GM03348 (cell line): ENCODE measurements at regions not wholly inside any gene's neighbourhood (a gene's known extent, or its start where the extent isn't known, plus 50 kb on each side); places are given as distances from the start of the nearest gene placed in this dataset.

Experiments
- DNase-seq: peaks from one replicate; pipeline ENCODE4 v3.0.0; 2012; ENCODE audit warnings: low spot score

DNA sequence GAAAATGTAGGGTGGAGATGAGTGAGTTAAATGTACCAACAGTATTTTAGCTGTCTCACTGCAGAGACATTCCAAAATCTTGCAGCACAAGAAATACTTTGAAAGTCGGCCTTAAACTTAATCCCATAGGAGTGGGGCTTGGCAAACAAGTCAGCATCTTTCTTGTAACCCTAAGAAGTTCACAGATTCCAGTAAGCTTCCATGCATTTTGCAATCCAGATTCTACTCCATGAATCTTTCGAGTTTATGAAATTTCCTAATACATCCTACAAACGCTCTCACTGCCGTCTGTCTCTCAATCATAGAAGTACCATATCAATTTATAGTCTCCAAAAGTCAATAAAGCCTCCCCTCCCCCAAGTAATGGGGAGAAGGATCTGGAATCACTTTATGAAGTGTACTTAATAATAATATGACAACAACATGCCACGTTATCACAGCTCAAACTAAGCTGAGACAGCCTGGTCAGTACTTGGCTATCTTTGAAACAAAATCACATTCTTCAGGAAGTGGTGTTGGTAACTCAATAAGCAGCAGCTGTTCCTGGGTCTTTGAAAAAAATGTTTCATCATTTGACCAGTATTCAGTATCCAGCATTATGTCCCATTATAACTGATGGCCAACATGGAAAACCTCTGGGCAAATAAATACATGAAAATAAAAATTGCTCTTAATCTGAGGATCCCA lies 317.4 kb upstream of the RUNX1 start:
- DNase-seq: peak; percentile 68

DNA sequence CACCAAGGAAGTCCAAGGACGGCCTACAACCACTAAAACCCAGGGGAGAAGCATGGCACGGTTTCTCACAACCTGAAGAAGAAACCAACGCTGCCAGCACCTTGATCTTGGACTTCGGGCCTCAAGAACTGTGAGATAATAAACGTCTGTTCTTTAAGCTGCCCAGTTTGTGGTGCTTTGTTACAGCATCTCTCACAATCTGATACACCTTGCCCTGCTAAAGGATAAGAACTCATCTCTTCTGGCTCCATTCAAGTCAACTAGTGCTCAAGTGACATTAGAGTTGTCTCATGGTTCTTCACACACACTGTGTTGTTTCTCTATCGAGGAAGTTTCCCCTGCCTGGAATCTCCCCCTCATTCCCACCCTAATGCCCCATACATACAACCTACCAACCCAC lies 314.4 kb upstream of the RUNX1 start:
- no peak for DNase-seq

DNA sequence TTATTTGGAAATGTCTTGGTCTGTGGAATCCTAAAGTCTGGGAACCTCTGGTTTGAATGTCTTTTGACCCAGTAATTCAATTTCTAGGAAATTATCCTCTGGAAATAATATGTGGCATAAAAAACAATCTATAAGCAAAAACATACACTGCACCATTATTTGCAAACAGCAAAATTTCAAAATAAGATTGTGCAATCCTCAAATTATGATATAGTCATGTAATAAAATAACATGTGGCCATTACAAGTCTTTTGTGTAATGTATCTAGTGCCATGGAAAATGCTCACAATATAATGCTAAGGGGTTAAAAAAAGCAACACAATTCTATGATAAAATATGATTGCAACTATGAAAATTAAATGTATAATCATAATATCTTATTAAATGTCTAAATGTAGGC lies 312.9 kb upstream of the RUNX1 start:
- DNase-seq: no peak

DNA sequence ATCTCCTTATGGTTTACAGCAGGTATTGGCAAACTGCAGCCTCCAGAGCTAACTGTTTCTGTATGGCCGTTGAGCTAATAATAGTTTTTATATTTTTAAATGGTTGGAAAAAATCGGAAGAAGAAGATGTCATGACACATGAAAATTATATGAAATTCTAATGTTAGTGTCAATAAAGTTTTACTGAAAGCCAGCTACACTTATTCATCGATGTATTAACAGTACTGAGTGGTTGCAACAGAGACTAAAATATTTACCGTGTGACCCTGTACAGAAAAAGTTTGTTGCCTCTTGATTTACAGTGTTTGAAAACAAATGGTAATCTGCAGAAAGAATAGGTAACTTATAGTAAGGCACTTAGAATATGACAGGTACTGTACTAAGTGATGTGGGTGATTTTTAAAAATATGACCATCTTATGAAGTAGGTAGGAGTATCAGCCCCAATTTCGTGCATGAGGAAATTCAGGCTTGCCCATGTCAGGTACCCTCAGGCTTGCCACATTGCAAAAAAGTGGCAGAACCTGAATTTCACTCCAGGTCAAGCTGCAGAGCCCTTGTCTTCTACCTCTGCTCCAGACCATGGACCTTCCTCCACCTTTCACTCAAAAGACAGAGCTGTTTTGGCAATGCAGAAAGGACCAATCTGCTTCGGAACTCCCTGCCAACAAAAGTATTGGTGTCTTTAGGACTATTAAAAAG lies 311.9 kb upstream of the RUNX1 start:
- no peak for DNase-seq

DNA sequence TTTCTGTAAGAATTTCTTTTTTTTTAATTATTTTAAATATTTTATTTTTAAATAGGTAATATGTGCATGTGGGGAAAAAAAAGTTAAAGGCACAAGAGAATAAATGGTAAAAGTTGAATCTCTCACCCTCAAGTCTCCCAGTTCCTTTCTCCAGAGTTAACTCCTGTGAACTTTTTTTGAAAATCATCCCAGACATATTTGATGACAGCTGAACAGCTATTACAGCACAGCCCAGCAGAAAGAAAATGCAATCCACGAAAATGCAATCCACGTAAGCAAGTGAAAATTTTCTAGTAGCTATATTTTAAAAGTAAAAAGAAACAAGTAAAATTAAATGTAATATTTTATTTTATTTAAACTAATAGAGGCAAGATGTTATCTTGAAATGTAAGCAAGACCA lies 310.0 kb upstream of the RUNX1 start:
- no peak for DNase-seq

DNA sequence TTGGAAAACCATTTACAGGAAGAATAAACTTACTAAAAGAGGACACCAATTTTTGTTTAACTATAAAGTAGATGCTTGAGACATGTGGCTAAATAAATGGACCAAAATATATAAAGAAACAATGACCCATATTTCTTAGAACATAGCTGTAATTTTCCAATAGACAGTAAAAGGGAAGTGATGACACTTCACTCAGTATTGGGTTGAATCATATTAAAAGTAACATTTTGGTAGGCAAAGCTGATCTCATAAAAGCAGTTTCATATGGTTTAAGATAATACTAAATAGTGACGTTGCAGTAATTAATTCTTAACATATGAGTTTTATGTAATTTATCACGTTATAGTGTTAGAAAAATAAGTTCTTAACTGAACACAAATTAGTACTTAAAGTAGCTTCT lies 308.9 kb upstream of the RUNX1 start:
- DNase-seq: no peak

DNA sequence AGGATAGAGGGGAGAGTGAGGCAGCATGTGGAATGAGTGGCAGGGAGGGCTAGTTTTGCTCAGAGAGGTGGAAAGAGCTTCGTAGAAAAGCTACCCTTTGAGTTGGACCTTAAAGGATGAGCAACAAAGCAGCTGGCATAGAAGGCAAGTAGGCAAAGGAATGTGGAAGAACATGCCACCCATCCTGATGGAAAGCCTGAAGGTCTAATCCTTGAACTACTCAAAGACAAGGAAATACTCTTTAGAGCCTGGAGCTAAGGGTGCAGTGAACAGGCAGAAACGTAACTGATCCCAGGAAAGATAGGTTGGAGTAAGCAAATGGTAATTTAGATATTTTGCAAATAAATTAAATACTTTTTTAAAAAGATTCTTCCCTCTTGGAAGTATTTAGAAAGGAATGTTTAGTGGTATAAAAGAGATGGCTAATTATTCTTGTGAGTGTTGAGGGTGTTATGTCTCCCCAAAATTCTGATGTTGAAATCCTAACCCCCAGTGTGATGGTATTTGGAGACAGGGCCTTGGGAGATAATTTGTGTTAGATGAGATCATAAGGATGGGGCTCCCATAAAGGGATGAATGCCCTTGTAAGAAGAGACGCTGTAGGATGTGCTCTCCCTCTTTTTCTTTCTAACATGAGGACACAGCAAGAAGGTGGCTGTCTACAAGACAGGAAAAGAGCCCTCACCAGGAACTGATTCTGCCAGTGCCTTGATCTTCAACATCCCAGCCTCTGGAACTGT lies 308.1 kb upstream of the RUNX1 start:
- DNase-seq: no peak

DNA sequence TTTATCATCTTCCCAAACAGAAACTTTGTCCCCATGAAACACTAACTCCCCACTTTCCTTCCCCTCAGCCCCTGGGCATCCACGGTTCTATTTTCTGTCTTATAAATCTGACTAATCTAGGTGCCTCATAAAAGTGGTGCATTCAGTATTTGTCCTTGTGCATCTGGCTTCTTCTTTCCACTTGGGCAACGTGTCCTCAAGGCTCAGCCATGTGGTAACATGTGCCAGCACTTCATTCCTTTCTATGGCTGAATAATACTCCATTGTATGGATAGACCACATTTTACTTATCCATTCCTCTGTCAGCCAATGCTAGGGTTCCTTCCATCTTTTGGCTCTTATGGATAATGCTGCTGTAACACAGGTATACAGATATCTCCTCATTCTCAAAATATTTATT lies 305.0 kb upstream of the RUNX1 start:
- no peak for DNase-seq

DNA sequence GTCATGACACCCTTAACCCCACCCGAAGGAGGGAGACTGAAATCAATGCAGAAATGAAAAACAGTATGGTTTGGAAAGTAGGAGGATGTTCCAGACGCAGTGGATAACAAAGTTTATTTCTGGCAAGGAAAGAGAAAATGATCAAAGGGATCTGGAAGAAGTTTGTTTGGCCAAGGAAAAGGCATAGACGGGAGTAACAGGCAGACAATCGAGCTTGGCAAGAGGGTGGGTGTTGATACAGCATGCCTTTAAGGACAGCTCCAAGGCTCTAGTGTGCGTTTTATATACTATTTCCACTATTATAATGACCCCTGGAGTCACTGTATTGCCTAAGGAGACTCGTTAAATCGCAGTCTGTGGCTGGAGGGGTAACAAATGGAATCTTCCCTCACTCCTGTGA lies 303.7 kb upstream of the RUNX1 start:
- no peak for DNase-seq

DNA sequence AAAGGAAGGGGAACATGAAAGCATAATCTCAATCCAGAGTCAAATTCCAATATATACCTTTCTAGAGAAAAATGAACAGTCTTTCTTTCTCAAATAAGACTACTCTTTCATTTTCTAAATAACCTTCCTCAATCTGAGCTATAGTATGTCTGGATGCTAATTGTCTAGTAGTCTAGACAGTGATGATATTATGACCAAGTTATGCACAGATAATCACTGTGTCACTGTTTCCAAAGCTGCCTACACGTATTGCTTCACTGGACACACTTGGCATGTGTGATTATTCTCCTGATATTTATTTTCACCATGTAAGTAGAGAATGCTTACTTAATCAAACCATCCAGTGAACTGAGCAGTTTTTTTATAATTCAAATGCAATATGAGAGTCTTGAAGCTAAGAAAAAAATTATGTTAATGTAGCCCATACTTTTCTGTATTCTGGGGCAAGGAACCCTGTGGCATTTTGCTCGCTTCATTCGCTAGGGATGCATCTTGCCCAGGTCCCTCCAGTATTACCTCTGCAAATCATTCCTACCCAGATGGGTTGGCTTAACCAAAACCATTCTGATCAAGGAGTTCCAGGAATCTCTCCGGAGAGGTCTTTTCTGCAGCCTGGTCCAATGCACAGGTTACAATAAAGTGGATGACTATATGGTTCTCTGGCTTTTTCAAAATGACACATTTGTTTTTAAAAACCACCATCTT lies 303.1 kb upstream of the RUNX1 start:
- DNase-seq: peak; percentile 62

DNA sequence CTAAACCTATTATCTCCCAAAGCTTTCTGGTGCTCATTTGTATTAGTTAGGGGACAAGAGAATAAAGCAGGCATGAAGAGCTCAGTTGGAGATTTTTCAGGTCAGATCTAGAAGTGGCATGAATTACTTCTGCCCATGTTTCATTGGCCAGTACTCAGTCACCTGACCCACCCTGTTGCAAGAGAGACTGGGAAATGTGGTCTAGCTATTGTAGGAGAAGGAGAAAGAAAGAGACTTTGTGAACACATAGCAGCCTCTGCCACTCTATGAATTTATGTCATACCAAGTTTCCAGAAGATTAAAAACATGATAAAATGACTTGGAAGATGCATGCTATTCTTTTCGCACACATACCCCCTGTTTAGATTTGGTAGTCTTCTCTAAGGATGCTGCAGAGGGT lies 302.3 kb upstream of the RUNX1 start:
- no peak for DNase-seq

DNA sequence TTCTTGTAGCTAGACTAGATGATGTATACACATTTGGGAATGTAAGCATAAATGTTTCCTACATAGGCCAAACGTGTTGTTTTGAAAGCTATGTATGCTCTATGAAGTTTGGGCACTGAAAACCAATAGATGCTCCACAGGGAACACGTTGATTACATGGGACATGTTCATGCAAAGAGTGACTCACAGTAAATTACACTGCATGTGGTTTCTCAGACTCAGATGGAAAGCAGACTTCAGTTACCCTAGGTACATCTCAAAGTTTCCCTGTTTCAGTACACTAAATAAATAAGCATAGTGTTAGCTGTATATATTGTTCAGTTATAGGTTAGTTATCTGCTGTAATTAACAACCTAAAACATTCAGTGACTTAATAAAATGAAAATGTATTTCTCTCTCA lies 301.9 kb upstream of the RUNX1 start:
- DNase-seq: no peak

DNA sequence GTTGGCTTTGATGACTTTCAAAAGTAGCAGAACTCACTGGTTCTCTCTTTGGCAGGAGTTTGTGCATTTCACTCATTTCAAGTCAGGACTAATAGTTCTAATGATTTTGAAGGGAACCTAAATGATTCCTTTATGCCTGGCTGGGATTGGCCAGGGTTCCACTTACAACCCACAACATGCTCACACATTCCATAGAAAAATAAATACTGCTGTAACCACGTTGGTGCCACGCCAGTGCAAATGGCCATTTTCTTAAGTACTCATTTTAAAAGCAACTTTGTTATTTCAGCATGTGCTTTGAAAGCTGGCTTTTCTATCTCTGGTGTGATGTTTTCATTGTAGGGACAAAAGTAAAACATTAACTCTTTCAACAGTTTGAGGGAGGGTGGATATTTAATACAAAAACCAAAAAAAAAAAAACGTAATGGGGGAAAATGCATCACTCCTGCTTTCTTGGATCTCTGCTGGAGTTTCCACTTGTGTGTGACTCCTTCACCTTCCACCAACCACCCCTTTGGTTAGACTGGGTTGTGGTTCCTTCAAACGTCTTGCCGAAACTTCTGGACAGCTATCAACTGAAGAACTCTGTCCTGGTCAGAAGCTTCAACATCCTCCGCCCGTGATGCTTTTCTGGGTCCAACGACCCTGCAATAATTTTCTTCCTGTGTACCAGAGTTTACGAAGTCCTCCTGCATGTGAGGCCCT lies 300.4 kb upstream of the RUNX1 start:
- peak; percentile 30 for DNase-seq

DNA sequence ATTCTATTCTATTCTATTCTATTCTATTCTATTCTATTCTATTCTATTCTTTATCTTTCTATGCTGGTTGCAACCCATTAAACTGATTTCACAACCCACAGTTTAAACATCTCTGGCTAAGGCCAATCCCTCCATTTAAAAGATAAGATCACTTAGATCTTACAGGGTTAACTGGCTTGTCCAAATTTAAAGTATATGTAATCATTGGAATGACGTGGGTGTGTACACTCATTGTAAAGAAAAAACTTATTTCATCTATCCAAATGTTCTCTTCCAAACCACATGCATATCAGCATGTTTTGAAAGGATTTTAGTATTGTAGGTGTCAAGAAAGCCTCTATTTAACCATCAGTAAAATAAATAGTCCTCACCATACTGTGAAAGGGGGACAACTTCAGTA lies 299.6 kb upstream of the RUNX1 start:
- DNase-seq: no peak

DNA sequence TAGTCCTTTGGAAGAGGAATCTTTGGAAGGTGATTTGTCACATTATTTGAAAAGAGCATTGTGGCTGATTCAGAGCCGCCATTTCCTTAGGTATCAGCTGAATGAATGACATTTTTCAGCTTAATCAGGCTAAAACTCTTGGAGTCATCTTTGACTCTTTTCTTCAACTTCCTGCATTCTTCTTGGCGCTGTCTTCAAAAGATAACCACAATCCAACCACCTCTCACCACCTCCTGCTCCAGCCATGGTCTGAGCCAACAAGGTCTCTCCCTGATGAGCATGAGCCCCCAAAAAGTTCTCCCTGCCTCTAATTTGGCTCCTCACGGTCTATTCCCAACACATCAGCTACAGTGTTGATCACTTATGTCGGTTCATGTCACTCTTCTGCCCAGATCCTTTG lies 297.6 kb upstream of the RUNX1 start:
- DNase-seq: no peak

DNA sequence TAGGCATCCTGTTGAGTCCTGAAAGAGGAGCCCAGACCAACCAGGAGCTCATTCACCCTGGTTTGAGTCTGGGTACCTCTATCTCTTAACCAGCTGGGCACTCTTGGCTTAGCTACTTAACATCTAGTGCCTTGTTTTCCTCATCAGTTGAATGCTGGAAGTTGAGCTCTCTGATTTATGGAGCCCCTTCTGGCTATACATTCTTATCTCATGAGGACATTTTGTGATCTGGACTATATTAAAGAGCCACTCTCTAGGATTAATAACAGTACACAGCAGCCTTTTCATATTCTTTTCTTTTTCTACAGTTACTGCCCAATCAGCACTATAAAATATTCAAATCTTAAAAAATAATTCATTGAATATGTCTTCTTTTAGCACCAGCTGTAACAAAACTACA lies 296.9 kb upstream of the RUNX1 start:
- no peak for DNase-seq

DNA sequence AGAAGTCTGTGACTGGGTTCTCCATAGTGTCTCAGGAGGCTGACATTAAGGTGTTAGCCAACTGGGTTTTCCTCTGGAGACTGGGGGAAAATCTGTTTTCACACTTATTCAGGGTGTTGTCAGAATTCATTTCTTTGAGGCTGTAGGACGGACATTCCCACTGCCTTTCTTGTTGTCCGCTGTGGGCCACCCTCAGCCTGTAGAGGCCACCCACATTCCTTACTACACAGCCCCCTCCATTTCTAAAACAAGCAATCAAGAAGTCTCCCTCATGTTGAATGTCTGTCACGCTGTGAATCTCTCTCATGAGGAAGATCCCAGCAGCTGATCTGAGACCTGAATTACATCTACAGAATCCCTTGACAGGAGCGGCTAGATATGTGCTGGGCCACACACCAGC lies 295.5 kb upstream of the RUNX1 start:
- no peak for DNase-seq

DNA sequence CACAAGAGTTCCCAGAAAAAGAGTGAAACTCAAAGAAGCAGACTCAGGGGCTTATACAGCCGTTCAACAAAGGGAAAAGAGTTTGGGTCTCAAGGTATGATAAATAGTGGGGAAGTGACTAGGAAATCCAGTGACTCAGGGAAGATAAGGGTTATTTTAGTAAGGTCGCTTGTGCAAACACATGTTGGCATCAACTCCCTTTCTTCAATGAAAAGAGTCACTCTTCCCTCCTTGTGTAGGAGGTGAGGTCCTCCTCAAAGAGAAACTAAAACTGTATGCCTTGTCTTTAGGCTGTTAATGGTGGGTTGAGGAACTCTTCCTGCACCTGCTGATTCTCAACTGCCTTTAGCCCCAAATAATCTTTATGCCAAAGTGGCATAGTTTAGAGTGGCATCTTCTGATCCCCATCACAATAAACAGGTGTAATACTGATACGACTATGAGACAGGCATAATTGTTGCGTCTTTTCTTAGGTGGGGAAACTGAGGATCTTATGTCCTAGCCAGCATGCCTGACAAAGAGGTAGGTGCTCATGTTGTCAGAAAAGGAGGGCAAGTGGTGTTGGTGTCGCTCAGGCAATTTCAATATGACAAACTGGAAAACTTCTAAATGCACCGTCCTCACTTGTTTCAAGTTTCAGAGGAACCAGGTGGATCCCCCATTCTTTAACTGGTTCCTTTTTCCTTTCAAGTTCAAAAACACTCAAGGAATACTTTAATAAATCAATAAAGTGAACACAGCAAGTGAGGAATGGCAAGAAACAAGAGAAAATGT lies 294.1 kb upstream of the RUNX1 start:
- DNase-seq: no peak

DNA sequence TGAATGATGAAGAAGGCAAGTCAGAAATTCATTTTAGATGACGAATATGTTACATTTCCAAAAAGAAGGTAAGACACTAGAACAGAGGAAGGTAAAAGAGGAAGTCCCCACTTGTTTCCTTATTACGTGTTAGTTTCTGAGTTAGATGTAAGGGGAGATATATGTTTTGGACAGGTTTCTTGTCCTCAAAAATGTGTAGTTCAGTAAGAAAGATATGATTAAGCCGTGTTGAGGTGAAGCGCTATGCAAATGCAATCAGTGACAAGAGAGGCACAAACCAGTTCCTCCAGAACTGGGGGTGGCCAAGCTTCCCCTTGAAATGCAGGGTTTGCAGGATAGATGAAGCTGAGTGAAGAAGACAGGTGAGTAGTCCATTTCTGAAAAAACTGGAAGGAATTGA lies 293.3 kb upstream of the RUNX1 start:
- no peak for DNase-seq

DNA sequence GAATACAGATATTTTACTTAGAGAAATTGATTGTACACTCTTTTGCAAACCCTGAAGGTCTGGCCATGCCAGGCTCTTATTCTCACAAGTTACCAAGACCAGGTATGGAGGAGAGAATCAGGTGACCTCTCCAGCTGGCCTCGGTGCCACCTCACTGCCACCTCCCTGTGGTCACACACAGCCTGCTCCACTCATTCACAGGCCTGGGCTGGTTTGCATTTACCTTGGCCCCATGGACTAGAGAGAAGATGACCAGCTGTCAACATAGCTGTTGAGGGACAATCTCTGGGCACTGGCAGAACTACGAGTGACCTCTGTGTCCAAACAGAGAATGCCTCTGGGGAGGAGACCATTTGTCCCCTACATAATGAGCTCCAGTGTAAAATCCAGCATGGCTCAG lies 291.2 kb upstream of the RUNX1 start:
- no peak for DNase-seq

DNA sequence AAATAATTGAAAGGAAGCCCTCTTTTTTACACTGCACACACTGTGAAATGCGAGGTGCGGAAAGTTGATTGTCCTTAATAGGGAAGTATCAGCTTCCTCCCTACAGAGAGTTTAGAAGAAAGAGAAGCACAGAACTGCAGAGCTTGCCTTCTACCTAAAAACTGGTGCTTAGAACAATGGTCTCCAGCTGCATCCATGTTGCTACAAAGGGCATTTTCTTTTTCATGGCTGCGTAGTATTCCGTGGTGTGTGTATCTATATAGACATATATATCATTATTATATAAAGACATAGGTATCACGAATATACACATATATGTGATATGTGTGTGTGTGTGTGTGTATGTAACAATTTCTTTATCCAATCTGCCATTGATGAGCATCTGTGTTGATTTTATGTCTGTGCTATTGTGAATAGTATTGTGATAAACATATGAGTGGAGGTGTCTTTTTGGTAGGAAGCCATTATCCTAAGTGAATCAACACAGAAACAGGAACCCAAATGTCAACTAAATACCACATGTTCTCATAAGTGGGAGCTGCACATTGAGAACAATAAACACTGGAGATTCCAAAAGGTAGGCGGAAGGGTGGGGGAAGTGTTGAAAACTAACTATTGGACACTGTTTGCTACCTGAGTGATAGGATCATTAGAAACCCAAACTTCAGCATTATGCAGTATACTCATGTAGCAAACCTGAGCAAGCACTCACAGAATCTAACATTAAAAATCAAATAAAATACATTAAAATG lies 290.0 kb upstream of the RUNX1 start:
- DNase-seq: no peak
